OCI-LY7 (cell line): ENCODE measurements at regions not wholly inside any gene's neighbourhood (a gene's known extent, or its start where the extent isn't known, plus 50 kb on each side); places are given as distances from the start of the nearest gene placed in this dataset.

Experiments
- CTCF ChIP-seq: fragments of 200-600 bp; sonication (generic); conservative IDR thresholded peaks from 2 replicates; pipeline ENCODE4 v1.5.1; 2014; ENCODE audit warnings: mild to moderate bottlenecking, antibody characterized with exemption, low read length, moderate library complexity, mixed read lengths
- EZH2phosphoT487 ChIP-seq: fragments of 200-600 bp; sonication (generic); IDR thresholded peaks from 2 replicates; pipeline ENCODE4 v1.6.1; 2018; ENCODE audit warnings: low read depth, borderline replicate concordance, mild to moderate bottlenecking, mixed run types, antibody characterized with exemption, low read length, moderate library complexity, mixed read lengths

GRCh38 chr11:70567680-70568034, 169.3 kb downstream of the CTTN start:
- TF ChIP-seq CTCF (no peak), EZH2phosphoT487 (no peak)
